GM21423 (cell line): ENCODE measurements at regions not wholly inside any gene's neighbourhood (a gene's known extent, or its start where the extent isn't known, plus 50 kb on each side); places are given as distances from the start of the nearest gene placed in this dataset.
"Not testable (repeated sequence)": the region's sequence is repeated elsewhere in the genome, so short reads cannot be mapped to it uniquely, and the experiment has no call there.

Experiments used
- ATAC-seq: cut with Tn5 transposase; IDR thresholded peaks from one replicate; pipeline ENCODE4 v1.9.1; 2021; ENCODE audit warnings: mild to moderate bottlenecking, moderate library complexity; ENCODE audit not compliant: unreplicated experiment

DNA sequence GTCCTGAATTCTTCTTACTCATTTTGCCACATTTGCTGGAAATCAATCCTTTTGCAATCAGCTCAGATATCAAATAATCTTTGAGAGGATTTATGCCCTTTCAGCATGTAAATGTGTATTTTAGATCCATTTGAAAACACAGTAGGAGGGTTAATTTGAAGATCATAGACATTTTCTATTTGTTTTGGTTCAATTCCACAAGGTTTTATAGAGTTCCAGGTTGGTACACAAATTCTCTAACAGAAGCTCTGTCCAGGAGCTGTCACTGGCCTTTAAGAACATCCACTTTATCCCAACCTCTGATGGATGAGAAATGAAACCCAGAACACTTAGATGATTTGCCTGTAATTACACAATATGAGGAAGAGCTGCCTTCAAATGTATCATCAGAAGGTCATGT is 157.3 kb upstream of the CHAC2 start:
- ATAC-seq, result no peak

DNA sequence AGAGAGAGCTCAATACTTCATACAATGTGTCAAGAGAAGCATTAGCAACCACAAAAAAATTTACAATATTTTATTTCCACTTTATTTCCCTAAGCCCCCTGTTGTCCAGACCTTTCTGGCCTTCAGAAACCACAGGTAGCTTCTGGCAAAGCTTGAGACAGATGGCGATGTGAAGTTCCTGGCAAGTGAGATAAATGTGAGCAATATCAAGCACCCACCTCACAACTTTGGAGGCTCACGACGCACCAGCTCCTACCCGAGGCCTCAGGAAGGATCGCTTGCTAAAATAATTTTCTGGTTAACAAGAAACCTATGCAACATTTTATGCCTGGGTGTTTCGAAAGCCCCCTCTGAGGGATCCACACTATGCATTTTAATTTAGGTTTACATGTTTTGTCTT is 158.1 kb upstream of the CHAC2 start:
- ATAC-seq, result no peak

DNA sequence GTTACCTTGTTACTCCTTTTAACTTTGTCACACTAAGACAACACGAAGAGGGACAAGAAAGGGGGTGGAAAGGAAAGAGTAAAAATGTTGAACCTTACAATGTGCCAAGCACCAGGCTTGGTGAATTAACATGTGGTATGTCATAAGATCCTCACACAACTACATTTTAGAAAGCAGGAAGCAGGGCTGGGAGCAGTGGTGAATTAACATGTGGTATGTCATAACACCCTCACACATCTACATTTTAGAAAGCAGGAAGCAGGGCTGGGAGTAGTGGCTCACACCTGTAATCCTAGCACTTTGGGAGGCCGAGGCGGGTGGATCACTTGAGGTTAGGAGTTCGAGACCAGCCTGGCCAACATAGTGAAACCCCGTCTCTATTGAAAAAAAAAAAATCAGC is 159.3 kb upstream of the CHAC2 start:
- no peak for ATAC-seq

DNA sequence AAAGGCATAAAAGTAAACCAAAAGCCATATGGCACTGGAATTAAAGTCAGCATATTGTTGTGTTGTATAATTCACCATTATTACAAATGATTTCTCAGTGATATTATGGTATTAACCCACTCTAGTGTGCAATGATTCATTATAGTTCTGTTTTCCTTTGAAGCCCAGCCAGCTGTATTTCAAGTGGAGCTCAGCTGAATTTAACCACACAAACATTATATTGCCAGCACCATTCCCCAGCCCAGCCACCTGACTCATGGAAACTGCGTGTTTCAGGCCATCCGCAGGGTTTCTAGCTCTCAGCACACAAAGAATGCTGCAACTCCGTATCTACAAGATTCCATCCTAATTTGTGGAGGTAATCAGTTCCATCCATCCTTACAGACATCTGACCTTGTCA is 166.8 kb upstream of the CHAC2 start:
- ATAC-seq, result no peak

DNA sequence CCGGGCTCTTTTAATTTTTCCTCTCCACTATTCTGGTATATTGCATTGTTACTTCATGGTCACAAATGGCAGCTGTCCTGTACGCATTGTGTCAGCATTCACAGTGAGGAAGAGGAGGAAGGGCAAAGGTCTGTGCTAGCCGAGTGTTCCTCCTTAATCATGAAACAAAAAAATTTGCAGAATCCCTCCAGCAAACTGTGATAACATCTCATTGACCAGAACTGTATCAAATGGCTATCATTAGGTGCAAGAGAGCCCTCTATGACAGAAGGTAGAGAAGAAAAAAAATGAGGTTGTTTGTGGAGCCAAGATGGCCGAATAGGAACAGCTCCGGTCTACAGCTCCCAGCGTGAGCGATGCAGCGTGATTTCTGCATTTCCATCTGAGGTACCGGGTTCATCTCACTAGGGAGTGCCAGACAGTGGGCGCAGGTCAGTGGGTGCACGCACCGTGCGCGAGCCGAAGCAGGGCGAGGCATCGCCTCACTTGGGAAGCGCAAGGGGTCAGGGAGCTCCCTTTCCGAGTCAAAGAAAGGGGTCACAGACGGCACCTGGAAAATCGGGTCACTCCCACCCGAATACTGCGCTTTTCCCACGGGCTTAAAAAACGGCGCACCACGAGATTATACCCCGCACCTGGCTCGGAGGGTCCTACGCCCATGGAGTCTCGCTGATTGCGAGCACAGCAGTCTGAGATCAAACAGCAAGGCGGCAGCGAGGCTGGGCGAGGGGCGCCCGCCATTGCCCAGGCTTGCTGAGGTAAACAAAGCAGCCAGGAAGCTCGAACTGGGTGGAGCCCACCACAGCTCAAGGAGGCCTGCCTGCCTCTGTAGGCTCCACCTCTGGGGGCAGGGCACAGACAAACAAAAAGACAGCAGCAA is 180.6 kb upstream of the CHAC2 start:
- not testable (repeated sequence) for ATAC-seq

DNA sequence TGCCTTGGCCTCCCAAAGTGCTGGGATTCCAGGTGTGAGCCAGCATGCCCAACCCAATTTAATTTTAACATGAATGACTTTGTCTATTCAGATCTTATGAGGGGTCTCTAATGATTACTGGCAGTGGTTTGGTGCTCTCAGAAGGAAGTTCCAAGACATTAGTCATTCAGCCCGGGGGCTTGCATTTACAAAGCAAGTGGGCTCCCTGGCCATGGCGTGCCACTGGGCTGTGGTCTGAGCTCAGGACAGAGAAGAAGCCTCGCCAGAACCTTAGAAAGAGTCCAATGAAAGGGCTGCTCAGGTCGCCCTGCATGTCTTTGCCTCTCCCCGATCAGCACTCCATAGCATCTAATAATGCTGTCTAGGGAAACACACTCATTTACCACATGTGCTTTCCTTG is 182.6 kb upstream of the CHAC2 start:
- ATAC-seq, result no peak

DNA sequence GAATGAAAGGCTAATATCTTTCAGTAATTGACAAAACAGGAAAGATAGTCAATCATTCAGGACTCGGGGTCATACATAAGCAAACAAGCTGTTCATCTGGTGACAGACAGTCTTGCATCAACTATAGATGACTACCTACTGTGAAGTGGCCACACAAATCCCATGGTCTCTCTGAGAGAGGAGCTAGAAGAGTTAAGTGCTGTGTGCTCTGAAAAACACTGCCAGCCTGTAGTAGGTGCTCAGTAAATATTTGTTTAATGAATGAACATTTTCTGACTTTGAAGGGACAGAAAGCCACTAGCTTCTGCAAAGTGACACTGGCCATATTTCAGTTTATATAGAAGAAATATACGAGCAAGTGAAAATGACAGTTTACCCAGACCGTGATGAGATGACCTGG is 184.0 kb upstream of the CHAC2 start:
- ATAC-seq, result no peak

DNA sequence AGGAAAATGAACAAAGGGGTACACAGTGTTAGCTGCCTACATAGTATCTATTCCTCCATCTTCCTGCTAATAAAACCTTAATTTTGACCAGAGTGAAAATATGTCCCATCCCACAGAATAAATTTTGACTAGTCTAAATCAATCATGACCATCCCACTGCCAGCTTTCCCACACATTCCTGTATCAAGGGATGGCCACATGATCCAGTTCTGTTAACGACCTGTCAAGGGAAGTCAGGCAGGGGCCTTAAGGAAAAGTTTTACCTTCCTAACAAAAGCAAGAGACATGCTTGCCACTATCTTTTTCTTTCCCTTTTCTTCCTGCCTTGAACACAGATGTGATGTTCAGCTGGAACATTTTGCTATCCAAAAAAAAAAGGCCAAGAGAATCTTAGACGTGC is 185.0 kb upstream of the CHAC2 start:
- ATAC-seq, result no peak

DNA sequence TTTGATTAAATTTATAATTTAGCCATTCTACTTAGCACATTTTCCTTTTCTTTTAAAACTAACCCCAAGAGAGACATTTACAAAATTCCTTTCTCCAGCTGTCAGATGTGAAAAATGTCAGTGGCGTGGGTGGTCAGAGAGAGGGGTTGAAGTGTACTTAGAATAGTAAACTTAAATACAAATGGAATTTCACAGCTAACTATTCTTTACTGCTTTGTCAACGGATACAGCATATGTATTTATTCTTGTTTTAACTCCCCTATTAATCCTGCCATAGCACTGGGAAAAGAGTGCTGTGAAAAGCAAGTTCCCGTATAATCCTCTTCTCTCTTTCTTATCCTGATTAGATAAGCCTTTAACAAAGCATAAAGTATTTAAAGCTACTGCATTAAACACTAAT is 191.4 kb upstream of the CHAC2 start:
- ATAC-seq, result no peak

DNA sequence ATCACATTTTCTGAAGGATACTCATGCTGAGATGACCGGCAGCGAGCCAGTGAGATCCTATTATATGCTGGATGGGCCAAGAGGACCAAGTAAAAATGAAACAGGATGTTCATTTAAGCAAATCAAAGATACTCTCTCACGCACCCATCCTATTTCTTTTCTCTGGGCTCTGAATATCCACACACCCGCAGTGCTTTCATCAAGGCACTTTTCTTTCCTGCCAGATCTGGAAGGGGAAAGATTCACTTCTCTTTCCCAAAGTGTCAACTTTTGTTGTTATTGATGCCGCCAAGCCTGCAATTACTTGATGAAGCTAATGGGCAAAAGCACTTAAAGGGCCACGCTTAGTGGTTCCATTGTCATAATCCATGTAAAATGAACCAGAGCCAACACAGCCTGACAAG is 191.9 kb upstream of the CHAC2 start:
- no peak for ATAC-seq

DNA sequence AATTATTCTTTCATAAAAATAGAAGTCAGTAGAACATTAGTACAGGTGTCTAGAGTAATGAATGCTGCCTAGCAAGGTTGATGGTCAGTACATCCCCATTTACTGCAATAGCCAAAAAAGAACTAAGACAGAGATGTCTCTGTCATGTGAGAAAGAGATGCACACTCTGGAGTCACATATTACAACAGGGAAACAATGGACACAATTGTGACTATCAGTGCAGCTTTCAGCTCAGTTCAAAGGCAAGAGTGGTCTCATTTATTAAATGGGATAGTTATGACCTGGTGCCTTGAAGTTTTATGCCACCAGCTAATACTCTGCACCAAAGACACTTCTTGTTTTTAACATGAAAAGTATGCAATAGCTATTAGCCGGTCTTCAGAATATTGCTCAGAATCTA is 194.9 kb upstream of the CHAC2 start:
- ATAC-seq, result no peak

DNA sequence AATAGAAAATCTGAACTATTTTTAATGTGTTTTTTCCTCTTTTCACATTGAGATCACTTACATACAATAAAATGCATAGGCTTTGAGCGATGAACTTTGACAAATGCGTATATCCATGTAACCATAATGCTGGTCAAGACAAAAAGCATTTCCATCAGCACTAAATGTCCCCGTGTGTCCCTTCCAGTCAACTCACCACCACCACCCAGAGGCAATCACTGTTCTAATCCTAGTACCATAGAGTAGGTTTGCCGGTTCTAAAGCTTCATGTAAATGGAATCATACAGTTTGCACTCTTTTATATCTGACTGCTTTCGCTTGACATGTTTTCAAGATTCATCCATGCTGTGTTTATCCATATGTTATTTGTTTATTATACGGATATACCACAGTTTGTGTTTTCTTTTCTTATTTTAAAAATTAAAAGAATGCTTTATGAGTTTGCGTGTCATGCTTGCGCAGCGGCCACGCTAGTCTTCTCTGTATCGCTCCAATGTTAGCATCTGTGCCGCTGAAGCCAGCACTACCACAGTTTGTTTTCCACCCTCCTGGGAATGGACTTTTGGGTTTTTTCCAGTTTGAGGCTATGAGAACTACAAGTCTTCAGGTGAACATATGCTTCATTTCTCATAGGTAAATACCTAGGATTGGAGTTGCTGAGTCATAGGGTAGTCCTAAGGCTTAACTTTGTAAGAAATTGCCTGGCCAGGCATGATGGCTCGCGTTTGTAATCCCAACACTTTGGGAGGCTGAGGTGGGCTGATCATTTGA is 197.5 kb upstream of the CHAC2 start:
- ATAC-seq, result no peak

DNA sequence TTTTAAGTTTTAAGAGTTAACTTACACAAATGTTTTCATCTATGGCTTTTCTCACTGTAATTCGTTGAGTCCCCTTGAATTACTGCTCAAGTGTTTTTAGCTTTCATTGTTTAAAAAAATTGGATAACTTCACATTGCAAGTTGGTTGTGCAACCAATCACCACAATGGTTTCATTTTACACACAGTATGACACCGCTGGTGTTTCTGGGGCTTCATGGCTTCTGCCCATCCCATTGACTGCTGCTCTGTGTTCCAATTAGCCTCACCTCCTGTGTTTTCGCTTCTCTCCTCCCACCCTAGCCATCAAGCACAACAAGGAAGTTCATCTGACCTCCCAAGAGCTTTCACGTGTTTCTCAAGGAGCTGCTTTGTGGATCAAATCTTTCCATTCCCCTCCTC is 199.1 kb upstream of the CHAC2 start:
- ATAC-seq, result no peak

DNA sequence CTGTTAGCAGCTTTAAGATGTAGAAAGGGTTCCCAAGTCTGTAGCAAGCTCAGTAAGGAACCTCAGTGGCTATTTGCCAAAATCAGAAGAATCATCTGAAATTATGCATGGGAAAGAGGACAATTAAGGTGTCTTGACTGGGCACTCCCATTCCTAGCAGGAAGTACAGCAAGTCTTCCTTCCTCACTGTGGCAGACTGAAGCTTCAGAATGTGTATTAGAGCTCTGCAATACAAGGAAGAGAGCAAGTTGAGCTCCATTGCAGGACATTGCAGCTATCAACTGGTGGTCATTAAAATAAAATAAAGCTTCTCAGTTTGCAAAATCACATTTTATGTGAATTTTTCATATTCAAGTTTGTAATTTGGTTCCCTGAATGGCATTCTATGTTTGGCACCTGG is 200.5 kb upstream of the CHAC2 start:
- ATAC-seq, result no peak

DNA sequence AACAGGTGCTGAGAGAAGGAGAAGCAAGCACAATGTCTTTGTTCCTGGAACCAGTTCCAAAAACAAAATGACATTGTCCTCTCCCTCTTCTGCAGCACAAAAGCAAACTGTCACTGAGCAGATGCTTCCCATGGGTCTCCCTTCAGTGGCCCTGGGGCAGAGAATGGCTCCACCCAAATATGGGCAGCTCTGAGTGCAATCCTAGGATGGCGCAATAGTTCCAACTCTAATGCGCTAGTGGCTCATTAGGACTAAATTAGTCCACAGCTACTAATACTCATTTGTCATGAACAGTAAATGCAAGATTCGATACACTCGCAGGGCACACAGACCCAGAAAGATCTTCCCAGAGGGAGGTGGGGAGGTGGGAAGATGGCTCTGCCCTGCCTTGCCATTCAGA is 205.2 kb upstream of the CHAC2 start:
- ATAC-seq, result no peak

DNA sequence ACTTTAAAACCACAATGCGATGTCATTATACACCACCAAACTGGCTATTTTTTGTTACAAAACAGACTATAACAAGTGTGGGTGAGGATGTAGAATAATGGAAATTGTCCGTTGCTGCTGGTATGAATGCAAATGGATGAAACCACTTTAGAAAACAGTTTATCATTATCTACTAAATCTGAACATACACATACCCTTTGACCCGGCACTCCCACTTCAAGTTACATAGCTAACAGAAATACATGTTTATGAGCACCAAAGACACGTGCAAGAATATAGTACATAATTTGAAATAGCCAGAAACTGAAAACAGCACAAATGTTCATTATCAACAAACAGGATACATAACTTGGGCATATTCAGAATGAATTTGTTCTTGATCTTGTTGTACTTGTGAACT is 206.4 kb upstream of the CHAC2 start:
- no peak for ATAC-seq

DNA sequence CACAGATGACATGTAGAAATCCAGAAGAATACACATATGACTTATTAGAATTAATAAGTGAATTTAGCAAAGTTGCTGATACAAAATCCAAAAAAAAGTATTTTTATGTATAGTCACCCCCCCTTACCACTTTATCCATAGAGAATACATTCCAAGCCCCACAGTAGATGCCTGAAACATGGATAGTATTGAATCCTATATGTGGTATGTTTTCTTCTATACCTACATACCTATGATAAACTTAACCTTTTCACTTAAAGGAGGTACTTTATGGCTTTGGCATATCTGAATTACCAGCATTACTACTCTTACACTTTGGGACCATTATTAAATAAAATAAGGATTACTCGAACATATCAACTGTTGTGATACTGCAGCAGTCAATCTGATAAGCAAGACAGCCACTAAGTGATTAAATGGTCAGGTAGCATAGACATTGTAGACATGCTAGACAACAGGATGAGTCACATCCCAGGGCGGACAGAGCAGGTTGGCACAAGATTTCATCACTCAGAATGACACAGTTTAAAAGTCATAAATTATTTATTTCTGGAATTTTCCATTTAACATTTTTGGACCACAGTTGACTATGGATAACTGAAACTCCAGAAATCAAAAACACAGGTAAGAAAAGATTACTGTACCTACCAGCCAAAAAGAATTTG is 208.2 kb upstream of the CHAC2 start:
- ATAC-seq, result no peak

DNA sequence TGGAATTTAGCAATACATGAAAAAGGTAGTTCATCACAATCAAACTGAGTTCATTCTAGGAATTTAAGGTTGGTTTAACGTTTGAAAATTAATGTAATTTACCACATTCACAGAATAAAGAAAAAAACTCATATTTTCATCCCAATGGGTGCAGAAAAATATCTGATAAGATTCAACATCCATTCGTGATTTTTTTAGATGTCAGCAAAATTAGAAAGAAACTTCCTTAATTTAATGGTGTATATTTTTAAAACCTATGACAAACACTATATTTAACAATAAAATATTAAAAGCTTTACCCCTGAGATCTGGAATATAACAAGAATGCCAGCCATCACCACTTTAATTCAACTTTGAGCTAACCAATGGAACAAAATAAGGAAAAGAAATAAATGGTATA is 208.7 kb upstream of the CHAC2 start:
- ATAC-seq, result no peak

DNA sequence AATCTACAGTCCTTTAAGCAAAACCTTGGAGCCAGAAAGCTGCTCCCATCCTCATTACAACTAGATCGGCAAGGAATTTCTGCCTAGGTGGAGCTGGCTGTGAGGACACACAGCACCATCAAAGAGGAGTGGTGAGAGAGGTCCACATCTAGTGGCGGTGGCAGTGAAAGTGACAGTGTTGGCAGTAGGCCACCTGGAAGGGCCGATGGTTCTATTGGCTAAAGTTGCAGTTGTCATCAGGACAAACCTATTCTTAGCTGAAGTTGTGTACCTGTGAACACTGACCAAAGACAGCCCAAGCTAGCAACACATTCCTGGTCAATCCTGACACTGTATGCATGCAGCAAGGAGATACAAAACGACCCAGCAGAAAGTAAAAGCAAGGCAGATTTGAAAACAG is 218.1 kb upstream of the CHAC2 start:
- ATAC-seq, result no peak

DNA sequence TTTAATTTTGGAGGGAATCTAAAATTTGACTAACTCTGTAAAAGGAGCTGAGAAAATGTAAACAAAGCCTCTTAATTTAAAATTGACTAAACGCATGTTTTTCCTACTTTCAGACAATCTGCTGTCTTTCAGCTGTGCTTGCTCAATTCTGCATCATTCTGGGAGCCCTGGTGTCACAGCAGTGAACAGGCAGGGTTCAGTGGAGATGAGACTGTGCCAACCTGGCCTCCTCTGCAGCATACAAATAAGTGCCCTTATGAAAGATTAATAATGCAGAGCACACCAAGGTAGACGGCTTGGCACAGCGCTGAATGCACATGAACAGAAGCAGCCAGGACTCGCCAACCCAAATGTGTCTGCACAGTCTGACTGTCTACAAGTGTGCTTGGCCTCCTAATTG is 222.0 kb upstream of the CHAC2 start:
- ATAC-seq, result no peak

DNA sequence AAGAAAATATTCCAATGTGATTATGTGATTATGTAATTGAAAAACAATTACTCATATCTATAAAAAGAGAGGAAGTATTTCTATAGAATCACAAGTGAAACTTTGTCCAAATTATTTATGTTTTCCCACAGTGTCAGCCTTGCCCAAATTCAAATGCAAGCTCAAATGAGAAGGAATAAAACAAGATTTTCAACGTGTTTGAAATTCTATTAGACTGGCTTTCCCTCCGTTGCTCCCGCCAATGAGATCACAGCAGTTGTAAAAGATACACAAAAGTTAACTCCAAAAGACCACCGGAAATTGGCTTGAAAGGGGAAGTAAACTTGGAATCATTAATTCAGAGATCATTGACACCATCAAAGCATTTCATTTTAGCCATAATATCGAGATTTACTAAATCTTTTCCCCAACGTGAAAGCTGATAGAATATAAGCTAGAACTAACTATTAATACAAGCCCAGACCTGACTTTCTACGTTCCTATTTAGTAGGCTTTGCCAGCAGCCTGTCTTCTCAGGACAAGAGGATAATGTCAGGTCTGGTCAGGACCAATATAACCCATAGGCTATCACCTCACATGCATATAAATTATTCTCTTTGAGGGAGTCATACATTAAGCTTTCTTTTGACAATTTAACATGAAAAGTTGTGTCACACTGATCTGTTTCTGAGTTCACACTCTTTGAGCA is 222.6 kb upstream of the CHAC2 start:
- no peak for ATAC-seq
